NCI-H2107 (cell line): ENCODE measurements at regions not wholly inside any gene's neighbourhood (a gene's known extent, or its start where the extent isn't known, plus 50 kb on each side); places are given as distances from the start of the nearest gene placed in this dataset.
"Not testable (repeated sequence)": the region's sequence is repeated elsewhere in the genome, so short reads cannot be mapped to it uniquely, and the experiment has no call there.

Experiments used
- DNase-seq: peaks from one replicate; lab custom pipeline; 2025; lab: John Stamatoyannopoulos, UW

DNA sequence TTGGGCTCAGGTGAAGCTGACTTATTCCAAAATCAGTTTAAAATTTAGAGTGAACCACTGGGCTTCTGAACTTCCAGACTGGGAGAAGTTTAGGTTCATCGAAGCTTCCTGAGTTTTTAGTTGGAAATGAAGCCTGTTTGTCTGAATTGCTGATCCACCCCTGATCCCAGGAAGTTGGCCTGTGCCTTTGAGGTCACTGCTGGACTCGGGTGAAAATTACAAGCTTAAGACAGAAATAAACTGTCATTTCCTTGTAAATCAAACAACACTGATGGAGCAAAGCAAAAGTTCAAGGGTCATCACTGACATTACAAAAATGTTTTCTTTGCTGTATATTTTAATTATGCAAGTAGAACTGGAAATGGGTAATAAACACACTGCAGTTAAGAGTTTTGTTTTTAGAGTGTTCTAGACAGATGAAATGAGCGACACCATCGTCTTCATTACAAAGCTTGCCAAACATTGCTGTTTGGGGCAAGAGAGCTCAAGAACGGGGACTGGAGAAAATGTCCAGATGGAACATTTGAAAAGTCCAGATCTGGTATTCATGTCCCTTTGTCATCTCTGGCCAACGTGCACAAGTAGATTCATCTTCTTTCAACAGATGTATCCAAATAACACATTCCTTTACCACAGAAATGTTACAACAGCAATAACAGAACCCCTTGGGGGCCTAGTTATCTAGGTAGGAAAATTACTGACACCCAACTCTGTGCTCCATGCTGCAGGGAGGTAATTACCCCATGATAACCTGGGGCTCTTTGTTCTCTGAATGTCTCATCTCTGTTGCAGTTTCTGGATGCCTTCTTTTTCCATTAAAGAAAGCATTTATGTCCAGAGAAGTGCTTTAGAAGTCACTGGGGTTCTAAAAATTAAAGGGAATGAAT, 142.4 kb upstream of the ERCC6L2 start:
- DNase-seq = no peak

DNA sequence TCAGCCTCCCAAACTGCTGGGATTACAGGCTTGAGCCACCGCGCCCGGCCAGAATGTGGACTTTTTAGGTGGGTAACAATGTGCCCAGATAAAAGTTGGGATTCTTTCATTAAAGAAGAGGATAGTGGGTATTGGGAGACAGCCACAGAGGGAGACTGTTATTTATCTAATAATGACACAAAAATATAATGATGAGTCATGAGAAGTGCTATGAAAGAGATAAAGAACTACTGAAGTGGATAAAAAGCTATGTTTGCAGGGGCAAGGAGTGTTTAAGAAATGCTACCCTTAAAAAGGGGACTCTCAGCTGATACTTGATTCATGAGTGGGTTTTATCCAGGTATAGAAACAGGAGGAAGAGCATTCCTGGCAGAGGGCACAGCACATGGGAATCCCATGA, 143.6 kb upstream of the ERCC6L2 start:
- no peak for DNase-seq

DNA sequence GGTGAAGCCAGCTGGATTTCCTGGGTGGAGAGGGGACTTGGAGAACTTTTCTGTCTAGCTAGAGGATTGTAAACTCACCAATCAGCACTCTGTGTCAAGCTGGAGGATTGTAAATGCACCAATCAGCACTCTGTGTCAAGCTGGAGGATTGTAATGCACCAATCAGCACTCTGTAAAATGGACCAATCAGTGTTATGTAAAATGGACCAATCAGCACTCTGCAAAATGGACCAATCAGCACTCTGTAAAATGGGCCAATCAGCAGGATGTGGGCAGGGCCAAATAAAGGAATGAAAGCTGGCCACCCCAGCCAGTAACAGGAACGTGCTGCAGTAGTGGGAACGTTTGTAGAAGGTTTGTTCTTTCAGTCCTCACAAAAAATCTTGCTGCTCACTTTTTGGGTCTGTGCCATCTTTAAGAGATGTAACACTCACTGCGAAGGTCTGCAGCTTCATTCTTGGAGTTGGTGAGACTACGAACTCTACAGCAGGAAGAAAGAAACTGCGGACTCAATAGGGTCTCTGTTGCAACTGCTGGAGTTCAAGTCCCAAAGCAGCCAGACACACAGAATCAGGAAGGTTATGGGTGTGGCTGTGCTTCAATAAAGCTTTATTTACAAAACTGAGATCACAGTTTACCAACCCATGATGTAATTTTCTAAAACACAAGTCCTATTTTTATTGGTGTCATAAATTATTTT, 145.7 kb upstream of the ERCC6L2 start:
- DNase-seq = no peak

GRCh38 chr9:95729046-95729445, 146.4 kb upstream of the ERCC6L2 start:
- DNase-seq = no peak

- no peak for DNase-seq
Observed at GRCh38 chr9:95727947-95728520, 147.5 kb upstream of the ERCC6L2 start.

DNA sequence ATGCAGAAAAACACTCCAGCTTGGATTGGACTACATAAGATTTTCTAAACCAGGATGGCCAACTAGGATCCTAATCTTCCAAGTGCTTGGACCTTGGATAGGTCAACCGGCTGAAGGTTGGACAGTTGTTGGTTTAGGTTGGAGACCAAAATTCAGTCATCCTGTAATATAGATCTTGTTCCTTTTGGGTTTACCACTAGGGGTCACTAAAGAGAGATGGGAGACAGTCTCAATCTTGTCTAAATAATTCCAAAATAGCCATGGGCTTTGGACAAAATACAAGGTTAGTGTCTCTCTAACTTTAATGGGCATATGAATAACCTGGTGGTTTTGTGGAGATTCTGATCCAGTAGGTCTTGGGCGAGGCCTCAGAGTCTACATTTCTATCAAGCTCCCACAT, 148.7 kb upstream of the ERCC6L2 start:
- DNase-seq = no peak

DNA sequence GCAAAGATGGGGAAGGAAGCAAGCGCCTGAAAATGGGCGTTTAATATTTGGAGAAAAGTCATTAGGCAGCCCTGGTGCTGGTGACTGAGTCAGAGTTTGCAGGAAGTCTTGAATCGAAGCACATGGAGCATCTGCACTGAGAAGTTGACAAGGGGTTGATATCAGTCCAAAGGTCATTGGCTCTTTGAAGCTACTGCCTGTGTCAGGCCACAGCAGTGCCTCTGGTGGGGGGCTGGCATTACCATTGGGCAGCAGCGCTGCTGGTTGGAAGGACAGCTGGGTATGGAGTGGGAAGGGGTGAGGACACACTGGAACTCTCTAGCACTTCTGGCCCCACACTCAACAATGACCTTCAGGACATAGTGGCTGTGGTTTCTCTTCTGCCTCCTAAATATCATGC, 150.4 kb upstream of the ERCC6L2 start:
- DNase-seq = no peak

DNA sequence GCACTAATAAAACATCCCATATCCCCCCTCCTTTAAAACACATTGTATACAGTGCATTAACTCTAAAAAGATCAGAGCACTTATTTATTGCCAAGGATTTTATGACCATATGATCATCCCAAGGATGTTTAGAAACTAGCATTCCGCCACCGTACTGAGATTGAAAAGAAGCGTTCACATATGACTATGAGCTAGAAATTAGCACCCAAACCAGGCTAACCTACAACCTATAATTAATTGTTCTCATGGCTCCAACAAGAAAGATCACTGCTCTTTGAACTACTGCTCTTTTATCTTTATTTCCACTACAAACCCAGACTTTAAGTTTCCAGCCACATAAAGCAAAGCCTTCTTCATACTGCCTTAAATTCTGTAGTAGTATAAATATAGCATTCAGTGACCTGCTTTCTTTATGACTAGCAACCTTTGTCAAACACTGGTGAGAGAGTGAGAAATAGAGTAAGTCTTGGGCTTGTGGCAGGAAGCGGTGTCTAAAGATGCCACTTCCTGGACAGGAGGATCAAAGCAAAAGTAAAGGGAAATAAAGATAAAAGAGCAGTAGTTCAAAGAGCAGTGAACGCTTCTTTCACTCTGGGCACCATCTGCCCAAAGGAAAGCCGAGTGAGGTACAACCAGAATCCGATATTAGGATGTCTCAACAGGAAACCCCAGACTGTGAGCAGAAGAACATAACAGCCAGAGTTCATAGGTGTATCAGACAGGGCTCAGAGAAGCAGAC, 151.1 kb upstream of the ERCC6L2 start:
- DNase-seq = no peak

DNA sequence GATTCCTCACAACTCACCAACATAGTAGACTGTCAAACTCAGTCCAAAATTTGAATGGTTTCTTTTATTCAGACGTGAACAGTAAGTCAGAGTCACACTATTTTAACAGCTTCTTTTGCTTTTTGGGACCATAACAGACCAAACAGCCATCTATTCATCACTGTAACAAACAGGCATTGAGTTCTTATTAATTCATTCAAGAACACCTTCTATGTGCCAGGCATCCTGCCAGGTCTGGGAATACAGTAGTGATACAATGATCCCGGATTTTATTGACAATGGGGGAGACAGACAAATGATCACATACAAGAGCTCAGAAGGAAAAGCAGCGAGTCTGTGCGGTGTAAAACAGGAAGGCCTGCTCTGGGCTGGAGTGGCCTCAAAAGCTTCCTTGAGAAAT, 153.3 kb upstream of the ERCC6L2 start:
- no peak for DNase-seq

- DNase-seq = no peak
Observed at GRCh38 chr9:95721061-95721531, 154.4 kb upstream of the ERCC6L2 start.

DNA sequence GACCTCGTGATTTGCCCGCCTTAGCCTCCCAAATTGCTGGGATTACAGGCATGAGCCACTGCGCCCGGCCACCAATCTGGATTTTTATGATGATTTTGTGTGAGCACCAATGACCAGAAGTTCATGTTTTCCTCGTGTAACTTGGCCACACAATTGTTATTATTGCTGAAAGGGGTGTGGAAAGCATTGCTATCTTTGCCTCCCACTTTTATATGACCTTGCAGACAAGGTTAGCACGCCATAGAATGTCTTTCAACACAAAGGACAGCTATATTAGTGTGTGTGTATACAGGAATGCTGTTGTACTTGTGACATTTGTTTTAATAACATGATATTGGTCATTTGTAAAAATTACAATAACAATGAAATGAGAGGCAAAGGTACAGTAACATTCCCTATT, 155.0 kb upstream of the ERCC6L2 start:
- no peak for DNase-seq

GRCh38 chr9:95719354-95719753, 156.1 kb upstream of the ERCC6L2 start:
- no peak for DNase-seq

DNA sequence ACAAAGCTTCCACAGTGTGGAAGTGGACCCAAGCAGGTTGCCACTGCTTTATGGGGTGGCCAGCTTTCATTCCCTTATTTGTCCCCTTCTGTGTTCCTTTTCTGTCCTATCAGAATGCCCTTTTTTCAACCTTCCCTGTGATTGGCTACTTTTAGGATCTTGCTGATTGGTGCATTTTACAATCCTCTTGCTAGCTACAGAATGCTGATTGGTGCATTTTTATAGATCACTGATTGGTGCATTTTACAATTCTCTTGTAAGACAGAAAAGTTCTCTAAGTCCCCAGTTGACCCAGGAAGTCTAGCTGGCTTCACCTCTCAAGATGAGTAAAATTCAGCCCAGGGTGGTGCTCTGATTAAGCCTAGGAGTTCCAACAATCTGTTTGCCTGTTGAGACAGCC, 157.2 kb upstream of the ERCC6L2 start:
- no peak for DNase-seq

DNA sequence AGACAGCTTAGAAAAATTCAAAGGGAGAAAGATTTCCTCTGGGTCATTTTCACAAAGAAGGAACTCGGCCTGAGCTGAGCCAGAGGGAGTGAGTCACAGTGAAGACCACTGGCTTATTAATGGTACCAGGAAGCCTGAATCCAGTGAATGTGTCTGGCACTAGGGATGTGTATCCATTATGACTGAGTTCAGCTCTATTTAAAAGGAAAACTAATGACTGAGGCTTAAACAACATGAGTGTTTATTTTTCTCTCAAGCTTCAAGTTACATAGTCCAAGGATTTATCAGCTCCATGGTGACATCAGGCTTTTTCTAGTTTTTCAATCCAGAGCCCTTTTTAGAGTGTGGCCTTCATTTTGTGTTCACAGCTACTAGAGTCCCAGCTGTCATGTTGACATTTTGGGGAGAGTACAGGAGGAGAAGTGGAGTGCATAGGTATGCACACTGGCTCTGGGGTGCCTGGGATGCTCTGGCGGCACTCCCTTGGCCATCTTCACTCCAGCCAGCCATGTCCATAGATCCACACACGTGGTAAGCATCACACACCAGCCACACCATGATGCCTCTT, 159.5 kb upstream of the ERCC6L2 start:
- no peak for DNase-seq

DNA sequence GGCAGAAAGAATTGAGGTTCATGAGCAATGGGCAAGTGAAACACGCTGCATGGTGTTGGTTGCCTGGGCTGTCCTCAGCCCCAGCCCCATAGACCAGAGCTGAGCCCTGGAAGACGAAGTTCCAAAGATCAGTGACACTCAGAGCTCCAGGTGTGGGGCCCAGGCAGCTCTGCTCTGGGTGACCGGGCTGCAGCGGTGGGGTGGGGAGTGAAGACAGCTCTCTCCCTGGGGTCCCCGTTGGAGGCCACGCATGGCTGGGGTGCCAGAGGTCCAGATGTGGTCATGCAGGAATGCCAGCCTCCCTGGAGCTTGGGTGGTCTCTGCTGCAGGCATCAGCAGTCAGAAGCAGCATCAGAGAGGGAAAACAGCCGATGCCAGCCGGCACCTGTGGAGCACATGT, 165.0 kb upstream of the ERCC6L2 start:
- DNase-seq = no peak

DNA sequence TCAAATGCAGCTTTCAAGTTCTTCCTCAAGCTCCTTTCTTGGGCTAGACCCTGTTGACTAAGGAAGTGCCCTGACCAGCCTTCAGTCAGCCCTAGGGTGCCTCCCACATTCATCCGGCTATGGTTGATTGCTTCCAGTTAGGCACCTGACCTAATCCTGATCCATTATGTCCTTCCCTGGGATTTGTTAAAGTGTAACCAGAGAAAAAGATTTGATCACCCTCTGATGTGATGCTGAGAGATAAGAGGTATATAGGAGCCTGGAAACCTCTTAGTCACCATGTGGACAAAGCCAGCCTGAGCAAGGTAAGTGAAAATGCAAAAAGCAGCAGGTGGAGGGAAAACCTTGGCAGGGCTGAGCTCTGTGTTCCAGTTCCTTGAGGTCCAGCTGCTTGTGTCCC, 178.8 kb upstream of the ERCC6L2 start:
- no peak for DNase-seq

DNA sequence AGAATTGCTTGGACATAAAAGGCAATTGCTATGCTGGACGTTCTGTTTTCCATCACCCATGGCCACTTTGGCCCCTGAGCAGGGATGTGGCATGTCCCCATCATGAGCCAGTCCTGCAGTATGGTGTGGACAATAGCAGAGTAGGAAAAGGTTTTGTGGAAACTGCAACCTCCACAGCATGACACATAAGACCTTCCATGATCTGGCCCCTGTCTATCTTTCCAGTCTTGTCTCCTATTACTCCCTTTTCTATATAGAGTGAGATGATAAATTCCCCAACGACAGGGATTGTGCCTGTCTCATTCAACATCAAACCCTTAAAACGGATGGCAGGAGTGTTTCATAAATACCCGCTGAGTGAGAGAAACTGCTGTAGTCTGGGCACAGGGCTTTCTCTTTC, 174.7 kb upstream of the PTCH1 start:
- DNase-seq = no peak

- no peak for DNase-seq
Observed at GRCh38 chr9:95689669-95690068, 172.9 kb upstream of the PTCH1 start.

GRCh38 chr9:95684516-95684915, 167.7 kb upstream of the PTCH1 start:
- no peak for DNase-seq

GRCh38 chr9:95680306-95680705, 163.5 kb upstream of the PTCH1 start:
- DNase-seq = not testable (repeated sequence)

GRCh38 chr9:95679874-95680273, 163.1 kb upstream of the PTCH1 start:
- no peak for DNase-seq

DNA sequence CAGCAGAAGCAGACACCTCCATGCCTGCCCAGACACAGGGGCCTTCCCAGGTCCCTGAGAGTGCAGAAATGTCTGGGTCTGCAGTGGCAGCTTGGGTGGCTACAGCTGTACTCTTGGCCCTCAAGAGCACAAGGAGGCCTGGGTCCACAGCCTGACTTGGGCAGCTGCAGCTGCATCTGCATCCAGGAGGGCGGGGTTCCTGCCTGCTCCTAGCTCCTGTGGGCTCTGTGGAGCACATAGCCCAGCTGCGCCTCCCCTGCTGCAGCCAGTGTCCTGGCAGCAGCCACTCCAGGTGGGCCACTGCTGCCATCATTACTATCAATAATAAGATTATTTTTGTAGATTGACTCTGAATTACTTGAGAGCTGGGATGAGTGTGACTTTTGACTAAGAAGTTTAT, 162.0 kb upstream of the PTCH1 start:
- DNase-seq = no peak
